Fibroblast of skin of left biceps (primary cell): ENCODE measurements at regions not wholly inside any gene's neighbourhood (a gene's known extent, or its start where the extent isn't known, plus 50 kb on each side); places are given as distances from the start of the nearest gene placed in this dataset.

Experiments
- DNase-seq, 2 experiments: peaks; one replicate each; pipeline ENCODE4 v3.0.0-alpha.2; 2013; ENCODE audit warnings: low read depth in 2 of 2

GRCh38 chr4:111701102-111701501 lies 444.2 kb upstream of the FAM241A start:
- no peak for DNase-seq

DNA sequence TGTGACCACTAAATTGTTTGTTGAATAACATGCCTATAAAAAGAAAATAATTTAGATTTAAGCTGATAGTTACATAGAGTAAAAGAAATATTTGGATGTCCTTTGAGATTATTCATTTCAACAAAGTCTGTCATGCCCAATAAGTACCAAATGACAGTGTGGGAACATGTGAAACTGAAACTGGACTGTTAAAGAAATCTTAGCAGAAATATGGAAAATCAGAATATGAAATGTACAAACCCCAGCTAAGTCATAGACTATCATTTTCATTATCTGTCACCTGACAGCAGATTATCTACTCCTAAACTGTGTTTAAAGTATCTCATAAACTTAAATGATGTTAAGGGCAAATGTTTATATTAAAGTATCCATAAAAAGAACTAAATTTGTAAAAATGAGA lies 437.8 kb upstream of the FAM241A start:
- no peak for DNase-seq

DNA sequence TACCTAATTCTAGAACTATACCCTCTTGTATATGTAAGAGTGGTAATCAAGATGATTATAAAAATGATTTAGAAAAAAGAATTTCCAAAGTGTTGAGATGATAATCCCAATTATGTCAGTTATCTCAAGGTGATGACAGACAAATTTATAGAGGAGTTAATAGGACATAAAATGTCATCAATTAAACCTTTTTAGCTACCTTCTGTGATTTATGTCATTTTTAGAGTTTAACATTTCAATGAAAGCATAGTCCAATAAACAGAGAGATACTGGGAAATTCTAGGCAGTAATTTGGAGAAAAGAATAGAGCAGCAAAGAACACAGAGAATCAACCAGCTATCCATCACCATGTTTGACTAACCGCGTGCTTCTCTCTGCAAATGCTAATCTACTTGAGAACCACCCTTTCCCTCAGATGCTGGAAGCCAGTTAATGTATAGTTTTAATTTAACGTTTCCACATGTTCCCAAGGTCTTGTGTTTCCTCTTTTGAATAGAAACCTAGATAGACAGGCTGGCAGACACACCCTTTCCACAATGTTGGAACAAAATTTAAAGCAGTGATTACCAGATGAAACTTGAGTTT lies 433.1 kb upstream of the FAM241A start:
- DNase-seq = no peak

GRCh38 chr4:111713276-111713675 lies 432.0 kb upstream of the FAM241A start:
- no peak for DNase-seq

GRCh38 chr4:111717921-111718320 lies 427.3 kb upstream of the FAM241A start:
- DNase-seq = no peak

DNA sequence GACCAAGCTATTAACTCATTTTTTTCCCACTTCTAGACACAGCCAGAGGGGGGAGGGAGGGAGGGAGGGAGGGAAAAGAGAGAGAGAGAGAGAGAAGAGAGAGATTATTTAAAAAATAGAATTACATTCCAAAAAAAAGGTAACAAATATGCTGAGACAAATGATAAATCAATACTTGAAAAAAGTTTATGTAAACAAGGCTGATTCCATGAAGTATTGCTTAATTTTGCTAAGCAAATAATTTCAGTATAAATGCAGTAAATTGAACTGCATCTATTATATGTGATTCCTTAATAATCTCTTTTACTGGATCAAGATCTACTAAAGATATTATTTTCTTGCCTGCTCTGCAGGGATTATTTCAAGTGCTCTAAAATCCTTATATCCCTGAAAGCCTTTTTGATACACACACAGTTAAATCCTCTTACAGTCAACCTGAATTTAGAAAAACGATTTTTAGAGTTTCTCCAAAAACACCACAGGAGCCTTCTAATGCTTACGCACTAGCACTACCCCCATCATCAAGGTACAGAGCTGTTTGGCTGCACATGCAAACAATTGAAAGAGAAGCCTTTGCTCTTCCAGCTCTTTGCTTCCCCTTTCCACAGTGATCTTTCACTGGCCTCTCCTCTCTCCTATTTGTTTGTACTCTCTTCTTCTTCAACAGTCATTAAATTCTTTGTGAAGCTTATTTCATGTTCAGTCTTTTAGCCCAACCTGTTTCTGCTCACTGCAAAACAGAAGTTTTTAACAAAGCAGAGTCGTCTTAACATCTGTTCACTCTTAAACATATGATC lies 426.3 kb upstream of the FAM241A start:
- DNase-seq = no peak

GRCh38 chr4:111720866-111721265 lies 424.4 kb upstream of the FAM241A start:
- no peak for DNase-seq

DNA sequence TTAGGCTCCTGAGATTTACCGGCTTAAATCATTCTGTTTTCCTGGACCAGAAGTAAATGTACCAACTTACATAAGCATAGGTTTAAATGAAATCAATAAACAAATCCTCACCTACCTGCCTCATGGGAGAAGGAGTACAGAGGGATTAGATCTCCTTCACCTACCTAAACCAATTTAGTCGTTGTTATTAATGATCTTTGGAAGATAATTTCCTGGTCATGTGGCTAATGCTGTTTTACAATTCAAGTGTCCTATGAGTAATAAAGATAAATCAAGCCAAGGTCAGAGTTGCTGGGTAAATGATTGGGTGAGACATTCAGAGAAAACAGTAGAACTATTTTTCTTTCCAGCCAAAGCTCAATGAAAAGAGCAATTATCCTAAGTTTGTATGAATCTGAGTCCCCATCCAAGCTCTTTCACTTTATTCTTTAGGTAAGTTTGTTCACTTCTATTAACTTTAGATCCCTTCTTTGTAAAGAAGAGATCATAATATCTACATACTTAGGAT lies 423.0 kb upstream of the FAM241A start:
- no peak for DNase-seq

DNA sequence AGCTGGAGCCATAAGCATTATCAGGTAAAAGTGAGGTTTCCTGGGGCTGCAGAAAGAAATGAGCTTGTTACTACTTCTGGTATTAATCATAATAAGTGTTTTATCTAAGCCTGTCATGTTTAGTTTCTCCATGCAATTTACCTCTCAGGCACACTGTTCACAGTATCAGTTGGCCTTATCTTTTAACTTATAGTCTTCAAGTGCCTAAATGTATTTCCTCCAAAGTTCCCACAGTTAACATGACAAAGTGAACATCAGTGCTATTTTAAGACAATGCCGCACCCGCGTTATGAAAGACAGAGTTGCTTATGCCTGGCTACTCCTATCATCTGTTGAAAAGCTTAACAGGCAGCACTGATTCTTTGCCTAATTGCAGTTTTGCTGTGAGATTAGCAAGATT lies 408.7 kb upstream of the FAM241A start:
- DNase-seq = no peak

GRCh38 chr4:111744847-111745246 lies 400.4 kb upstream of the FAM241A start:
- no peak for DNase-seq

DNA sequence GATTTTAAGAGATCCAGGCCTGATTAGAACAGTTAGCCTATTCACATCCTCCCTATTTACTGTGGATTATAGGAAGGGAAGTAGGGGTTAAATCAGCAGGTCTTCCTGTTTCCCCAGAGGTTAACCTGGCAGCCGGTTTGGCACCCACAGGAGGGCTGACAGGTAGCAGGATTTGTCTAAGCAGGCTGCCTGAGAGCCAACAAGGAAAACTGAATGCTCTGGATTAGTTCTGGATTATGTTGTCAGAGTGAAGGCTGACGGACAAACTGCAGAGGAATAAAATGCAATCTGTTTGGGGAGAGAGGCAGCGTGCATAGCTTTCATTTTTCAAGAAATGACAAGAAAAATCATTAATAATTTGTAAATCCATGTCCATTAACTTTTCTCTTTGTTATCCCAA lies 397.1 kb upstream of the FAM241A start:
- DNase-seq = no peak

GRCh38 chr4:111754003-111754402 lies 391.3 kb upstream of the FAM241A start:
- no peak for DNase-seq

- no peak for DNase-seq
Observed at GRCh38 chr4:111755571-111755970, 389.7 kb upstream of the FAM241A start.

GRCh38 chr4:111761531-111761930 lies 383.7 kb upstream of the FAM241A start:
- peak; percentile 27 to 34 for DNase-seq

DNA sequence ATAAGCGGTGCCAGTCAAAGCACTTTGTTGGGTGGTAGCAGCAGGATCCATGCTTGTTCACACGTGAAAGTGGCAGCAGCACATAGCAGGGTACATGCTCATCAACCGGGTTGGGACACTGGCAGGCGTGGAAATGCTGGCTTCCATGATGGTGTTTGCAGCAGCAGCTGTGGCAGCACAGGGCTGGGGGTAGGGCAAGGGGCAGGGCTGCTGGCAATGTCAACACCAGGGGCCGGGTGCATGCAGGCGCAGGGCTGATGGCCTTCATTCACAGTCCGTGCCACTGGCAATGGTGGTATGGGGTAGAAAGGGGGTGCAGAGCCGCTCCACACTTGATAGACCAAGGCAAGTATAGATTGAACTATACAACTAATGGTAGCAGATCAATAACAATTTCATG lies 374.7 kb upstream of the FAM241A start:
- DNase-seq = no peak

GRCh38 chr4:111773858-111774257 lies 371.4 kb upstream of the FAM241A start:
- peak in 1 of 2 experiments; percentile 28 for DNase-seq

DNA sequence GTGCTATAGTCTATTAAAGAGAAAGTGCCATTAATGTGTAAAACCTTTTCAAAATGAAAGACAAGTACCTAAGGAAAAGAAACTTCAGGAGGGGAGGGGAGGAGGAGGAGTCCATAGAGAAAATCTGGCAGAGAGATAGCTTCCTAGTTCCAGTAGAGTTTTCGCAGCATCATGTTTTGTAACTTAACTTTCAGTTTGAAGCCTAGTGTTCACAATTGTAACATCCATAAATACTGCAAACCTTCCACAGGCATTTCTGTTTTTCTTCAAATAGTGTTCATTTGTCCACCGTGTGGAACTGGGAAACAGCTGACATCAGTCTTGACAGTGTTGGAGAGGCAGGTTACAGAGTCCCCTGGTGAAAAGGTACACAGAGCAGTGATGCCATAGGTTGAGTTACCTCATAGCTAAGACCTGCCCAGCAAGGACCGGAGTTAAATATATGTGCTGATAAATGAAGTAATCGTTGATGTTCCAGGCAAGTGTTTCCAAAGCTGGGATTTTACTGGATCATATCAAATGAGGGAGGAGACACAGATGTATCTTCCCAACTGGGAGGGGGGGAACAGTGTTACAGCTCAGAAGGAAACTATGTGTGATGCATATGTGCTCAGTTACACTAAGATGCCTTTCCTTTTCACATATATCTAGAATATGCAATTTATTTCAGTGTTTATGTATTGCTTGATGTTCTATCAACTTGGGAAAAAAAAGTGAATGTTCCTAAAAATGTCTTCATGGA lies 369.5 kb upstream of the FAM241A start:
- DNase-seq = peak; percentile 33 to 50

DNA sequence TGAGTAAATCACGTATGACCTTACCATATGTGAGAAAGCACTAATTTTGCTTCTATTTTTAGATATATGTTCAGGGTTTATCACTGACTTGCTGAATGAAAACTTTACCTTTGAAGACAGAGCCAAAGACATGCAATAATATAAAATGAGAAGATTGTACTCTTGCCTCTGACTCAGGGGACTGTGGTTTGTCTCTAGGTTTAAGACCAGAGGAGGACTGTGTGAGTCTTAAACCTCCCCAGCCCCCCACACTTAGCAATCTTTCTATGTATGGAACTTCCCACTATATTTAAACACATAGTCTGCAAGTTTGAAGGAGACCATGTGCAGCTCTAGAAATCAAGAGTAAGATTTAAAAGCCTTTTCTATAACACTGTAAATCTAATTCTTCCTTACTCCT lies 368.7 kb upstream of the FAM241A start:
- peak; percentile 45 to 53 for DNase-seq

DNA sequence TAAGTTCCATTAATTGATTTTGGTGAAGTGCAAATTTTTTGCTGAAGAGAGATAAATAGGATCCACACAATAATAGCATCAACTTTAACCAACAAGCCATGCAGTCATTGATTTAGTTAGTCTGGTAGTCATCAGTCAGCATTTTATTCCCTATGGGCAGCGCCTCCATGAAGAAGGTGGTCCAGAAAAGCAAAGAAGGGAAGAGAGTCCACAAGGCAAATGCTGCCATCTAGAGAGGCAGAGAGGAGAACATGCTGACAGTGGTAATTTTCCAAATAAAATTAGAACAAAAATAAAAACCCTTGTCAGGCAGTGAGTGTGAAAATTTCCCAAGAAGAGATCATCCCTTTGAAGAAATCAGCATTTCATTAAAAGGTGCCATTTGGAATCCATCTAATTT lies 366.7 kb upstream of the FAM241A start:
- no peak for DNase-seq

DNA sequence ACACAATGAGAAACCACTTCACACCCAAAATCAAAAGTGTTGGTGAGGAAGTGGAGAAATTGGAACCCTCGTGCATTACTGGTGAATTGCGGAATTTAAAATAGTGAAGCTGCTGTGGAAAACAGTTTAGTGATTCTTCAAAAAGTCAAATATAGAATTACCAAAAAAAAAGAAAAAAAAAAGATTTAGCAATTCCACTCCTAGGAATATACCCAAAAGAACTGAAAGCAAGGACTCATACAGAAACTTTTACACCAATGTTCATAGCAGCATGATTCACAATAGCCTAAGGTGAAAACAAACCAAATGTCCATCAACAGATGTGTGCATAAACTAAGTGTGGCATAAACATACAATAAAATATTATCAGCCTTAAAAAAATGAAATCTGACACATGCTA lies 364.3 kb upstream of the FAM241A start:
- no peak for DNase-seq

DNA sequence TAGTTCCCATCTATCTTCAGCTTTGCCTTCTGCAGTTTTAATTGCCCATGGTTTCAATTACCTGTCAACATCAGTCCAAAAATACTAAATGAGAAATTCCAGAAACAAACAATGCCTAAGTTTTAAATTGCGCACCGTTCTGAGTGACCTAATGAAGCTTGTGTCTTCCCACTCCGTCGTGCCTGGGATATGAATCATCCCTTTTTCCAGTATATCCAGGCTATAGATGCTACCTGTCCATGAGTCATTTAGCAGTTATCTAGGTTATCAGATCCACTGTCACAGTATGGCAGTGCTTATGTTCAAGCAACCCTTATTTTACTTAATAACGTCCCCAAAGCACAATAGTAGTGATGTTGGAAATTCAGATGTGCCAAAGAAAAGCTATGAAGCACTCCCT lies 363.6 kb upstream of the FAM241A start:
- no peak for DNase-seq

- no peak for DNase-seq
Observed at GRCh38 chr4:111788099-111788498, 357.2 kb upstream of the FAM241A start.
